Lower leg skin (tissue), 4 donors: ENCODE measurements at regions not wholly inside any gene's neighbourhood (a gene's known extent, or its start where the extent isn't known, plus 50 kb on each side); places are given as distances from the start of the nearest gene placed in this dataset.

ENCODE experiments used
- DNase-seq, 2 donors: peaks; one replicate each; pipeline ENCODE4 v3.0.0-alpha.2; 2019; ENCODE audit warnings: low spot score in 2 of 2
- H3K4me3 ChIP-seq: fragments of 200-600 bp; sonication (generic); 2 replicates; pipeline ENCODE4 v1.5.1; 2017; ENCODE audit warnings: mild to moderate bottlenecking, low read depth; ENCODE audit not compliant: poor library complexity, severe bottlenecking
- CTCF ChIP-seq, 3 donors: fragments of 450-650 bp; IDR thresholded peaks; one replicate each; pipeline ENCODE4 v1.5.1; 2016; ENCODE audit warnings: antibody characterized with exemption in 3 of 3, mild to moderate bottlenecking in 3 of 3, moderate library complexity in 2 of 3
- POLR2A ChIP-seq, 2 donors: fragments of 450-650 bp; IDR thresholded peaks; one replicate each; pipeline ENCODE4 v1.6.1; 2016 to 2017; ENCODE audit warnings: antibody characterized with exemption in 2 of 2, mild to moderate bottlenecking in 1 of 2, moderate library complexity in 1 of 2
- WGBS, 2 donors: methylation state at CpG; one replicate each; pipeline ENCODE4 v1.1.5; 2018; 5-methylcytosine and 5-hydroxymethylcytosine counted together
- intact Hi-C: fragments of 100-400 bp; cut with DNase I; formaldehyde crosslinking; loops from one replicate; pipeline ENCODE4 v1.15.0; 2023; ENCODE audit warnings: low total_unique reads

GRCh38 chr2:175750195-175750594 lies 251.9 kb downstream of the LNPK start:
- no peak overlapping the region for H3K4me3 ChIP-seq
- DNase-seq: no peak
- WGBS, 2 donors: 61 to 77% methylated on average over 4 of the region's 4 CpGs
- intact Hi-C loops: no loop called here
- TF ChIP-seq POLR2A (IDR thresholded peaks at IDR 0.05) (no peak), CTCF (IDR thresholded peaks at IDR 0.05) (no peak)

GRCh38 chr2:175745911-175746310 lies 256.2 kb downstream of the LNPK start:
- 0 to 6% methylated on average over 1 of the region's 1 CpG for WGBS, 2 donors
- TF ChIP-seq CTCF (IDR thresholded peaks at IDR 0.05): no peak
- no peak for TF ChIP-seq POLR2A (IDR thresholded peaks at IDR 0.05)
- intact Hi-C loops: no loop called here
- DNase-seq: no peak
- no peak overlapping the region for H3K4me3 ChIP-seq

GRCh38 chr2:175744000-175744399 lies 258.1 kb downstream of the LNPK start:
- H3K4me3 ChIP-seq: no peak overlapping the region
- no peak for DNase-seq
- intact Hi-C loops: no loop called here
- 53 to 62% methylated on average over 8 of the region's 8 CpGs for WGBS, 2 donors
- TF ChIP-seq POLR2A (IDR thresholded peaks at IDR 0.05) (no peak), CTCF (IDR thresholded peaks at IDR 0.05) (no peak)

GRCh38 chr2:175743011-175743410 lies 259.1 kb downstream of the LNPK start:
- intact Hi-C loops: no loop called here
- TF ChIP-seq CTCF (IDR thresholded peaks at IDR 0.05) (no peak), POLR2A (IDR thresholded peaks at IDR 0.05) (no peak)
- H3K4me3 ChIP-seq: no peak overlapping the region
- 23 to 32% methylated on average over 1 of the region's 1 CpG for WGBS, 2 donors
- DNase-seq: no peak

- no peak overlapping the region for H3K4me3 ChIP-seq
- intact Hi-C loops: no loop called here
- WGBS, 2 donors: 79 to 85% methylated on average over 3 of the region's 3 CpGs
- TF ChIP-seq POLR2A (IDR thresholded peaks at IDR 0.05) (no peak), CTCF (IDR thresholded peaks at IDR 0.05) (no peak)
- no peak for DNase-seq
These were observed 259.7 kb downstream of the LNPK start for GRCh38 chr2:175742367-175742766.

- DNase-seq: no peak
- no peak overlapping the region for H3K4me3 ChIP-seq
- intact Hi-C loops: no loop called here
- TF ChIP-seq CTCF (IDR thresholded peaks at IDR 0.05) (no peak), POLR2A (IDR thresholded peaks at IDR 0.05) (no peak)
These were observed 260.9 kb downstream of the LNPK start for GRCh38 chr2:175741164-175741563.
